HCT116 (cell line): ENCODE measurements at regions not wholly inside any gene's neighbourhood (a gene's known extent, or its start where the extent isn't known, plus 50 kb on each side); places are given as distances from the start of the nearest gene placed in this dataset.

Experiments used
- ATAC-seq: fragments of 200-7000 bp; cut with Tn5 transposase; 2 replicates; pipeline ENCODE4 v1.9.1; 2020; ENCODE audit warnings: mild to moderate bottlenecking, moderate library complexity
- BruUV-seq: library from RNA; stranded (reverse); fragments of 400-500 nt; replicated peaks from 2 replicates; lab custom pipeline; 2021; lab: Mats Ljungman, UMichigan
- CTCF ChIA-PET: fragments of 300-600 bp; sonication (Branson Sonifier 250); formaldehyde crosslinking; loops from one replicate; lab custom pipeline; 2021; ENCODE audit warnings: antibody characterized with exemption; lab: Charles Lee
- POLR2A ChIA-PET: fragments of 300-600, 350-600 bp; sonication (Branson Sonifier 250); formaldehyde crosslinking; loops from one replicate; lab custom pipeline; 2021; ENCODE audit warnings: antibody characterized with exemption; lab: Charles Lee
- RAD21 ChIA-PET, 2 experiments: fragments of 300-600 bp; sonication (Branson Sonifier 250); formaldehyde crosslinking; loops; one replicate each; lab custom pipeline; 2023; ENCODE audit warnings: low total read pairs in 2 of 2; ENCODE audit not compliant: uncharacterized antibody in 2 of 2, unreplicated experiment in 2 of 2, low non-redundant PET in 1 of 2; lab: Charles Lee
- DNase-seq: peaks from one replicate; pipeline ENCODE4 v3.0.0-alpha.2; 2010; ENCODE audit warnings: low read depth, low spot score
- H2AFZ ChIP-seq: fragments of 200-600 bp; shearing (Covaris generic), sonication (generic); 2 replicates; pipeline ENCODE4 v1.6.1; 2017; ENCODE audit warnings: low read depth, mixed run types, mixed read lengths, antibody characterized with exemption, low read length; ENCODE audit not compliant: poor library complexity, severe bottlenecking
- H3K27ac ChIP-seq: 2 replicates; pipeline ENCODE4 v1.5.1; 2012; ENCODE audit warnings: low read depth, low read length
- H3K27me3 ChIP-seq: fragments of 200-600 bp; sonication (generic); 2 replicates; pipeline ENCODE4 v1.6.1; 2016; ENCODE audit warnings: mixed run types, low read length, mixed read lengths; ENCODE audit not compliant: insufficient read depth
- H3K36me3 ChIP-seq, 2 experiments: fragments of 200-500 bp in 1 of 2; fragments of 200-600 bp in 1 of 2; sonication (Bioruptor generic) in 1 of 2; sonication (generic) in 1 of 2; 2 replicates each; pipeline versions ENCODE4 v1.5.1 to v1.6.1; 2014 to 2016; ENCODE audit warnings: low read length in 2 of 2, inconsistent platforms in 1 of 2, mixed read lengths in 1 of 2, mixed run types in 1 of 2; ENCODE audit not compliant: insufficient read depth in 2 of 2, control insufficient read depth in 1 of 2
- H3K4me1 ChIP-seq, 2 experiments: fragments of 200-600 bp in 1 of 2; sonication (generic) in 1 of 2; 2 replicates each; pipeline versions ENCODE4 v1.5.1 to v1.6.1; 2012 to 2017; ENCODE audit warnings: low read length in 2 of 2, inconsistent platforms in 1 of 2, mild to moderate bottlenecking in 1 of 2, mixed read lengths in 1 of 2, mixed run types in 1 of 2, moderate library complexity in 1 of 2; ENCODE audit not compliant: insufficient read depth in 2 of 2, control insufficient read depth in 1 of 2
- H3K4me2 ChIP-seq: fragments of 200-600 bp; sonication (generic); 2 replicates; pipeline ENCODE4 v1.6.1; 2017; ENCODE audit warnings: mixed run types, low read length, mixed read lengths
- H3K4me3 ChIP-seq, 2 experiments: fragments of 200-600 bp in 1 of 2; sonication (generic) in 1 of 2; replicated peaks in 1 of 2; 2 replicates each; pipeline ENCODE4 v1.5.1; 2011 to 2016; ENCODE audit warnings: low read length in 2 of 2, control low read depth in 1 of 2, low read depth in 1 of 2, mild to moderate bottlenecking in 1 of 2, mixed read lengths in 1 of 2, mixed run types in 1 of 2
- H3K79me2 ChIP-seq: fragments of 200-600 bp; sonication (generic); 2 replicates; pipeline ENCODE4 v1.6.1; 2017; ENCODE audit warnings: mild to moderate bottlenecking, mixed run types, low read length, moderate library complexity, mixed read lengths; ENCODE audit not compliant: insufficient read depth
- H3K9ac ChIP-seq: fragments of 200-600 bp; sonication (generic); 2 replicates; pipeline ENCODE4 v1.6.1; 2016; ENCODE audit warnings: low read length, mixed read lengths
- H3K9me2 ChIP-seq: fragments of 200-600 bp; sonication (generic), shearing (Covaris generic); 2 replicates; pipeline ENCODE4 v1.6.1; 2017; ENCODE audit warnings: mixed run types, mild to moderate bottlenecking, moderate library complexity; ENCODE audit not compliant: insufficient read depth
- H3K9me3 ChIP-seq, 2 experiments: fragments of 200-500 bp in 1 of 2; fragments of 200-600 bp in 1 of 2; sonication (Bioruptor generic) in 1 of 2; sonication (generic) in 1 of 2; 2 replicates each; pipeline ENCODE4 v1.6.1; 2014 to 2017; ENCODE audit warnings: low read length in 2 of 2, mixed read lengths in 2 of 2, inconsistent platforms in 1 of 2, low read depth in 1 of 2, mild to moderate bottlenecking in 1 of 2, mixed run types in 1 of 2, moderate library complexity in 1 of 2; ENCODE audit not compliant: control insufficient read depth in 1 of 2, insufficient read depth in 1 of 2
- H4K20me1 ChIP-seq: fragments of 200-600 bp; sonication (generic), shearing (Covaris generic); 2 replicates; pipeline ENCODE4 v1.6.1; 2017; ENCODE audit warnings: mixed run types, mild to moderate bottlenecking, moderate library complexity; ENCODE audit not compliant: insufficient read depth
- CBX3 ChIP-seq: IDR thresholded peaks from 2 replicates; pipeline ENCODE4 v1.6.1; 2012; ENCODE audit warnings: low read depth
- CEBPB ChIP-seq: IDR thresholded peaks from 2 replicates; pipeline ENCODE4 v1.6.1; 2012; ENCODE audit warnings: low read depth
- EGR1 ChIP-seq: IDR thresholded peaks from 2 replicates; pipeline ENCODE4 v1.6.1; 2012; ENCODE audit warnings: low read depth
- EZH2phosphoT487 ChIP-seq: fragments of 200-600 bp; IDR thresholded peaks from 2 replicates; pipeline ENCODE4 v1.6.1; 2018; ENCODE audit warnings: antibody characterized with exemption, borderline replicate concordance
- POLR2A ChIP-seq: IDR thresholded peaks from 2 replicates; pipeline ENCODE4 v1.7.0; 2011; ENCODE audit warnings: borderline replicate concordance; ENCODE audit not compliant: insufficient read depth, insufficient read length; ENCODE audit errors: extremely low read depth
- YY1 ChIP-seq: IDR thresholded peaks from 2 replicates; pipeline ENCODE4 v1.6.1; 2011; ENCODE audit warnings: low read length, low read depth, moderate library complexity, mild to moderate bottlenecking; ENCODE audit not compliant: insufficient replicate concordance; ENCODE audit errors: extremely low read depth
- intact Hi-C: fragments of 100-400 bp; cut with micrococcal nuclease; formaldehyde crosslinking; loops from 2 replicates; pipeline ENCODE4 v1.10.0; 2022
- TF ChIP-seq, protein P1 (sequence below): IDR thresholded peaks from 2 replicates; pipeline ENCODE4 v1.6.1; 2012; ENCODE audit warnings: low read depth
- TF ChIP-seq, protein P2 (sequence below): IDR thresholded peaks from 2 replicates; pipeline ENCODE4 v1.6.1; 2012

DNA sequence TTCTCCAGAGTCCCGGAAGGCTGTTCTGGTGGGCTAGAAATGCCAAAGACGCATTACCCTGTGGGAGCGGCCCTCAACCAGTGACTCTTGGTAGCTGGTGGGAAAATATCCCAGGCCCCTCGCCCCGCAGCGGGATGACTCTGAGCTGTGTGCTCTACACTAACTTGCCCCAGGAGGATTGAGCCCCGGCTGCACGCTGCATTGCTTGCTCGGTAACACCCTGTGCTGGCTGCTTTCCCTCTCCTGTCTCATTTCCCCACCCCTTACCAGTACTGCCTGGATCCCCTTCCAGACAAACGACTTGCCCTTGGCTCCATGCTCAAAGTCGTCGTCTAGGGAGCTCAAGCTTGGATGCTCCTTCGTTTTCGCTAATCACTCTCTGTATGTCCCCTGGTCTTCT, 411.8 kb upstream of the SULF2 start:
- CTCF ChIA-PET: no interaction called here
- H3K9ac ChIP-seq: no peak overlapping the region
- H3K27ac ChIP-seq: no peak overlapping the region
- no peak overlapping the region for H3K4me2 ChIP-seq
- no peaks in the 10 kb centered on the region for H3K79me2 ChIP-seq
- POLR2A ChIA-PET: no interaction called here
- H3K27me3 ChIP-seq: no peaks in the 10 kb centered on the region
- TF ChIP-seq POLR2A (no peak), EGR1 (no peak), CBX3 (no peak), YY1 (no peak)
- TF ChIP-seq, protein P1, sequence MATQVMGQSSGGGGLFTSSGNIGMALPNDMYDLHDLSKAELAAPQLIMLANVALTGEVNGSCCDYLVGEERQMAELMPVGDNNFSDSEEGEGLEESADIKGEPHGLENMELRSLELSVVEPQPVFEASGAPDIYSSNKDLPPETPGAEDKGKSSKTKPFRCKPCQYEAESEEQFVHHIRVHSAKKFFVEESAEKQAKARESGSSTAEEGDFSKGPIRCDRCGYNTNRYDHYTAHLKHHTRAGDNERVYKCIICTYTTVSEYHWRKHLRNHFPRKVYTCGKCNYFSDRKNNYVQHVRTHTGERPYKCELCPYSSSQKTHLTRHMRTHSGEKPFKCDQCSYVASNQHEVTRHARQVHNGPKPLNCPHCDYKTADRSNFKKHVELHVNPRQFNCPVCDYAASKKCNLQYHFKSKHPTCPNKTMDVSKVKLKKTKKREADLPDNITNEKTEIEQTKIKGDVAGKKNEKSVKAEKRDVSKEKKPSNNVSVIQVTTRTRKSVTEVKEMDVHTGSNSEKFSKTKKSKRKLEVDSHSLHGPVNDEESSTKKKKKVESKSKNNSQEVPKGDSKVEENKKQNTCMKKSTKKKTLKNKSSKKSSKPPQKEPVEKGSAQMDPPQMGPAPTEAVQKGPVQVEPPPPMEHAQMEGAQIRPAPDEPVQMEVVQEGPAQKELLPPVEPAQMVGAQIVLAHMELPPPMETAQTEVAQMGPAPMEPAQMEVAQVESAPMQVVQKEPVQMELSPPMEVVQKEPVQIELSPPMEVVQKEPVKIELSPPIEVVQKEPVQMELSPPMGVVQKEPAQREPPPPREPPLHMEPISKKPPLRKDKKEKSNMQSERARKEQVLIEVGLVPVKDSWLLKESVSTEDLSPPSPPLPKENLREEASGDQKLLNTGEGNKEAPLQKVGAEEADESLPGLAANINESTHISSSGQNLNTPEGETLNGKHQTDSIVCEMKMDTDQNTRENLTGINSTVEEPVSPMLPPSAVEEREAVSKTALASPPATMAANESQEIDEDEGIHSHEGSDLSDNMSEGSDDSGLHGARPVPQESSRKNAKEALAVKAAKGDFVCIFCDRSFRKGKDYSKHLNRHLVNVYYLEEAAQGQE: no peak
- ATAC-seq (no peak), DNase-seq (no peak)
- H3K4me3 ChIP-seq: no peak overlapping the region
- no peaks in the 10 kb centered on the region for H4K20me1 ChIP-seq
- no peak overlapping the region for H2AFZ ChIP-seq
- no peaks in the 10 kb centered on the region for H3K36me3 ChIP-seq
- H3K9me2 ChIP-seq: no peaks in the 10 kb centered on the region
- H3K4me1 ChIP-seq: no peaks in the 10 kb centered on the region
- H3K9me3 ChIP-seq: no peaks in the 10 kb centered on the region
- intact Hi-C loops: no loop called here
- no TSS peak for BruUV-seq
- RAD21 ChIA-PET: no interaction called here

DNA sequence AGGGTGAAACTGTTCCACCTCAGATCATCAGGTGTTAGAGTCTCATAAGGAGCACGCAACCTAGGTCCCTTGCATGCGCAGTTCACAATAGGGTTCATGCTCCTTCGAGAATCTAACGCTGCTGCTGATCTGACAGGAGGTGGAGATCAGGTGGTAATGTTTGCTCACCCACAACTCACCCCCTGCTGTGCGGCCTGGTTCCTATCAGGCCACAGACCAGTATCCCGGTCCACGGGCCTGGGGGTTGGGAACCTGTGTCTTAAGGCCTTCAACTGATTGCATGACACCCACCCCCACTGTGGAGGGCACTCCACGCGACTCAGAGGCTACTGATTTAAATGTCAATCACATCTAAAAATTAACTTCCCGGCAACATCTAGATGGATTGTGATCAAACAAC, 411.2 kb upstream of the SULF2 start:
- ChIA-PET POLR2A (no interaction called here), RAD21 (no interaction called here), CTCF (no interaction called here)
- Histone ChIP-seq H3K27ac (no peak overlapping the region), H3K9ac (no peak overlapping the region), H3K79me2 (no peaks in the 10 kb centered on the region), H3K27me3 (no peaks in the 10 kb centered on the region), H3K4me3 (no peak overlapping the region), H3K4me1 (no peaks in the 10 kb centered on the region), H3K9me2 (no peaks in the 10 kb centered on the region), H2AFZ (no peak overlapping the region), H4K20me1 (no peaks in the 10 kb centered on the region), H3K4me2 (no peak overlapping the region), H3K9me3 (no peaks in the 10 kb centered on the region), H3K36me3 (no peaks in the 10 kb centered on the region)
- intact Hi-C loops: no loop called here
- TF ChIP-seq EZH2phosphoT487: no peak
- no peak for TF ChIP-seq CEBPB
- TF ChIP-seq, protein P2, sequence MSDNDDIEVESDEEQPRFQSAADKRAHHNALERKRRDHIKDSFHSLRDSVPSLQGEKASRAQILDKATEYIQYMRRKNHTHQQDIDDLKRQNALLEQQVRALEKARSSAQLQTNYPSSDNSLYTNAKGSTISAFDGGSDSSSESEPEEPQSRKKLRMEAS: no peak
- ATAC-seq (no peak), DNase-seq (no peak)
- BruUV-seq: no TSS peak
